HG03139 (cell line): ENCODE measurements at regions not wholly inside any gene's neighbourhood (a gene's known extent, or its start where the extent isn't known, plus 50 kb on each side); places are given as distances from the start of the nearest gene placed in this dataset.

Source experiments
- ATAC-seq: cut with Tn5 transposase; IDR thresholded peaks from one replicate; pipeline ENCODE4 v1.9.1; 2021; ENCODE audit not compliant: unreplicated experiment

DNA sequence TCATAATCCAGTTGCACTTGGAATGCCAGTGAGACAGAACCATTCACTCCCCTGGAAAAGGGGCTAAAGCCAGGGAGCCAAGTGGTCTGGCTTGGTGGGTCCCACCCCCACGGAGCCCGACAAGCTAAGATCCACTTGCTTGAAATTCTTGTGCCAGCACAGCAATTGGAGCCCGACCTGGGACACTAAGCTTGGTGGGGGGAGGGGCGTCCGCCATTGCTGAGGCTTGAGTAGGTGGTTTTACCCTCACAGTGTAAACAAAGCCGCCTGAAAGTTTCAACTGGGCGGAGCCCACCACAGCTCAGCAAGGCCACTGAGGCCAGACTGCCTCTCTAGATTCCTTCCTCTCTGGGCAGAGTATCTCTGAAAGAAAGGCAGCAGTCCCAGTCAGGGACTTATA is 200.7 kb upstream of the NPSR1 start:
- no peak for ATAC-seq

DNA sequence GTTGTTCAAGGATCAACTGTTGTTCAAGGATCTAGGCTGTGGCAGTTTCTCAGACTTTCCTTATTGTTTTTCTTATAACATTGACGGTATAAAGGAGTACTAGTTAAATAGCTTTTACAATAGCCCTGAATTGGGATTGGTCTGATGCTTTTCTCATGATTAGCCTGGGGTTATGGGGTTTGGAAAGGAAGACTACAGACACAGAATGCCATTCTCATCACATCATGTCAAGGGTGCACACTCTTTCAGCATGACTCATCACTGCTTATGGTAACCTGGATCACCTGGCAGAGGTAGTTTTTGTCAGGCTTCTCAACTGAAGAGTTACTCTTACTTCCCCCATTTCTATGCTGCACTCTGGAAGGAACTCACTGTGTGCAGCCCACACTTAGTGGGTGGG is 194.2 kb upstream of the NPSR1 start:
- ATAC-seq, result no peak

DNA sequence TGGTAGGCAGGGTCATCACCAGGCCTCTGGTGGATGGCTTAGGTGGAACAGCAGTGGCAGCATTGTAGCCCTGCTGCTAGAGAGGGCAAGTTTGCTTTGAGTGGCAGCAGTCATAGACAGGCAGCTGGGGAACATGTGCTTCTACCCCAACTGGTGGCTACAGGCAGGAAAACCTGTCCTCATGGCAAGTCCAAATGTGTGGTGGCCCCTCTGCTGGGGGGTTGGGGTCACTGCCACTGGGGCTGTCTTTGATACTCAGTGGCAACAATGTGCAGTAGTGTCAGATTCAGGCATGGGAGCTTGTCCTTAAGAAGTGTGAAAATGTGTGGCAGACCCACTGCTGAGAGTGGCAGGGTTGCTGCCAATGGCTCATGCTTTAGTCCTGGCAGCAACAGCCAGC is 186.2 kb upstream of the NPSR1 start:
- no peak for ATAC-seq

- ATAC-seq, result no peak
These were observed 171.6 kb upstream of the NPSR1 start for GRCh38 chr7:34486371-34486770.

DNA sequence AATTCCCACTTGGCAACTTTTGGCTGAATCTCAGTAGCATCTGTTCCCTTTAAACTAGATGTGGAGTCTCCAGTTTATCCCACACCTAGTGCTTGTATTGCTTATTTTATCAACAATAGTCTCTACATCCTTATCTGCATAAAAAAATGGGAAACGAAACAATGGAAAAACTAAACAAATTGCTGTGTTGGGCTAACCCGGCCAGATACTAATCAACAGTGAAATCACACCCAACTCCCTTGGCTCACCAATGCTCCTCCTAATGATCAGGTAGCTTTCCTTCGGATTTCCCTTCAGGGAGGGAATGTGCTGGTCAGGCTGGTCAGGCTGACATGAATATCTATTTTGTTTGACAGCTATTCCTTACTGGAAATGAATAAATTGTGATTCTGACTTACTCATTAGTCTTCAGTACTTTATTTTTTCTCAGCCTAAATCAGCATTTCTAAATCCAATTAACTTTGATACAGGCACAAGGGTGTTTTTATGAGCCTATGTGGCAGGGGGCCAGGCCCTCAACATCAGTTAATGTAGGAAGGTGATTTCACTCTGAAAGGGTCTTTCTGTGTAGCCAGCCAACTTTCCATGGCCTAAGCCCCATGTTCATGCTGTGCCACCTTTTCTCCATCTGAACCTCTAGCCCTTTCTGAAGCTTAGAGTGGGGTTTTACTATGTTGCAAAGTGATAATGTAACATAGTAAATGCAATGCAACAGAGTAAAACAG is 170.5 kb upstream of the NPSR1 start:
- ATAC-seq, result no peak

GRCh38 chr7:34488766-34489165 is 169.3 kb upstream of the NPSR1 start:
- ATAC-seq, result no peak

DNA sequence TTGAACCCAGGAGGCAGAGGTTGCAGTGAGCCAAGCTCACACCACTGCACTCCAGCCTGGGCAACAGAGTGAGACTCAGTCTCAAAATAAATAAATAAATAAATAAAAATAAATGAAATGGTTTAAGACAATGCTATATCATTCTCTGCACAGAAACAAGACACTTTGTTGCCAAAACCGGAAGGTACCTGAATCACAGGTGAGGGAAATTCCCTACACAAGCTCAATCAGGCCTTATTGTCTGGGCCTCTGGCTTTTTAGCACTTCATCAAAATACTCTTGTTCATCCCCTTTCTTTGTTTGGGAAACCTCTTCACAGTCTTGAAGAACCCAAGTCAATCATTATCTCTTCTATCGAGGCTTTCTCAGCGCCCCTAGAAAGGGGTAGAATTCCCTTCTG is 166.1 kb upstream of the NPSR1 start:
- no peak for ATAC-seq

DNA sequence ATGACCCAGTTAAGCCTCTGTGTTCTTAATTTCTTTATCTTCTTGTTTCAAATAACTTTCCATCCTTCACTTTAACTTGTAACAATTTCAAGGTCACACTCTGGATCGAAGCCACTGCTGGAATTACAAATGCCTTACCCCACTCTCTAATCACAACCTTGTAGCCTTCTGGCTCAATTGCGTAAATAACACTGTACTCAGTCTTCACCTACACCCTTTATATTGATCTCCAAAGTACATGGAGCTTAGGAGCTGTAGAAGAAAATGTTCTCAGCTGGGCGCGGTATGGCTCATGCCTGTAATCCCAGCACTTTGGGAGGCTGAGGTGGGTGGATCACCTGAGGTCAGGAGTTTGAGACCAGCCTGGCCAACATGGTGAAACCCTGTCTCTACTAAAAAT is 164.3 kb upstream of the NPSR1 start:
- ATAC-seq, result no peak

DNA sequence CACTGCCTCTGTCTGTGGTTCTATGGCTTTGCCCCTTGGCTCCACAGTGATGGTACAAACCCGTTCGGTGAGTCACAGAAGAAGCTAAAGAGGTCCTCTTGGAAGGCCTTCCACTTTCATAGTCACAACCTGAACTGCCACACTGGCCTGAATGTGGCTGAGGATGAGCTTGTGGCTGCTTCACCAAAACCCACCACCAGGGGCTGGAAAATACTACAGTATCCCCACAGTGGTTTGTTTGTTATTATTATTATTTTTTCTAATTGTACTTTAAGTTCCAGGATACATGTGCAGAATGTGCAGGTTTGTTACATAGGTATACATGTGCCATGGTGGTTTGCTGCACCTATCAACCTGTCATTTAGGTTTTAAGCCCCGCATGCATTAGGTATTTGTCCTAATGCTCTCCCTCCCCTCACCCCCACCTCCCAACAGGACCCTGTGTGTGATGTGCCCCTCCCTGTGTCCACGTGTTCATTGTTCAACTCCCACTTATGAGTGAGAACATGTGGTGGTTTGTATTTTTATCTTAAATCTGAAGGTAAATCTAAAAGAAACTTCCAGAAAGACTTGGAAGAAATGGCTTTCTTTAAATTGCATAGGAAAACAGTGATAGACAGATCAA is 160.8 kb upstream of the NPSR1 start:
- no peak for ATAC-seq

DNA sequence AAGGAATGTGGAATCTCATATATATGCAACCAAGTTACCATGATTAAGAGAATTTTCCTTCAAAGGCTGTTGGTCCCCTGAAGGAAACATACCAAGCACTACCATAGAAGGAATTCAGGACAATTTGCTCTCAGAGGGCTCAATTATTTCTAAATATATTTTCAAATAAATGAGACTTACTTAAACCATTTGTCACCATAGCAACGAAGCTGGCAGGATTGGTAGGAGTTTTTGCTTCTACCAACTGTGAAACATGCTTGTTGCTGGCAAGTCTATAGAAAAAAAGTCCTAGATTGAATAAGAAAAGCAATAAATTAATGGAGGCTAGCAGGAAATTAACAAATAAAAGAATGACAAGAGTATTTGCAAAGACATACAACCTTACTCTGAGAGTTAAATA is 156.9 kb upstream of the NPSR1 start:
- ATAC-seq, result no peak

GRCh38 chr7:34507191-34507590 is 150.8 kb upstream of the NPSR1 start:
- no peak for ATAC-seq

GRCh38 chr7:34523226-34523918 is 134.6 kb upstream of the NPSR1 start:
- no peak for ATAC-seq

- ATAC-seq, result no peak
These were observed 127.8 kb upstream of the NPSR1 start for GRCh38 chr7:34530259-34530658.

DNA sequence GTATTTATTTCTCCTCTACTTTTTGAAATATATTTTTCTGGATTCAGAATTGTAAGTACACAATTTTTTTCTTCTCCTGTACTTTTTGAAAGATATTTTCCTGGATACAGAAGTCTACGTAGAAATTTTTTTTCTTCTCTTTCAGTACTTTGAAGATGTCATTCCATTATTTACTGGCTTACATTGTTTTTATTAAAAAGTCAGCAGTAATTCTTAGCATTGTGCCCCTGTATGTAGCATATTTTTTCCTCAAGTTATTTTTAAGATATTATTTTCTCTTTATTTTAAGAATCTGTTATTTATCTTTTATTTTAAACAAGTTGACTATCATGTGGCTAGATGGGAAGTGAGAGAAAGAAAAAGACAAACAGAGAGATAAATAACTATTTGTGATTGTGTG is 119.0 kb upstream of the NPSR1 start:
- no peak for ATAC-seq

DNA sequence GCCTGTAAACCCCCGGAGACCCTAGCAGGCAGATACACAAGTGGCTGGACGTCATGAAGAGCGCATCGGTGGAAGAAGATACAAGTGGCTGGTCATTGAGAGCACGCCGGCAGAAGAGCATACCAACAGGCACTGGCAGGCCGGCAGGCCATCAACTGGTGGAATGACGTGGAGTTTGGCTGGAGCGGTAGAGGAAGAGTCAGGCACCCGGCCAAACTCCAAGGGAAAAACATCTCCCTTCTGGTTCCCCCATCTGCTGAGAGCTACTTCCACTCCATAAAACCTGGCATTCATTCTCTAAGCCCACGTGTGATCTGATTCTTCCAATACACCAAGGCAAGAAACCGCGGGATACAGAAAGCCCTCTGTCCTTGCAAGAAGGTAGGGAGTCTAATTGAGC is 113.4 kb upstream of the NPSR1 start:
- no peak for ATAC-seq

DNA sequence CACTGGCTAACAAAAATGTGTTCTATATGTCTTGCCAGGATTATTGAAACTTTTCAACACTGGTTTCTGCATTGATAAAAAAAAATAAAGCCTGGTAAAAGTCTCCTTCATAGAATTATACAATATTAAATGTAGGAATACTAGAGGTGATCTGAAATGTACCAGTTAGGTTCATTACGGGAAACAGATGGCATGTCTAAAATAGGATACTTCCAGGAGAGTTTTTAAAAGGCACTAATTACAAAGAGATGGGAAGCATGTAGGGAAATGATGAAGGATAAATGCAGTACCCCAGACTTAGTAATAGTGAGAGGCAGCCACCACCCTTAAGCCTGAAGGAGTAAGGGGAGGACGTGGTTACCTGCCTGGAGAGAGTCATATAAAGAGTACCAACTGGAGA is 107.0 kb upstream of the NPSR1 start:
- no peak for ATAC-seq

DNA sequence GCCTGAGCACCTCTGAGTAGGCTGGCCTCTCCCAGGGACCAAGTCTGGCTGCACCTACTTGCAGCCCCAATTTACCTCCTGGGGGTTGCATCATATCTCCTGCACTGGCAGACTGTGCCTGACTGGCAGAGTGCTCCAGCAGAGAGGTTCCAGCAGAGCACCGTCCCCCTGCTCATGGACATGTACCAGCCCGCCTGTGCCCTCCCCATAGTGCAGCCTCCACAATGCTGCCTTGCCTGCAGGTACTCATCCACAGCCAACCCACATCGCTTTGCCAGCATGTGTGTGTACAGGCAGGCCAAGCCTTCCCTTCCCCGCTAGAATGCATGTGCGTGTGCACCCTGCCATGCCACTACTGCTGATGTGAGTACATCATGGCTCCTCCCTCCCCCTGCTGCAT is 105.5 kb upstream of the NPSR1 start:
- no peak for ATAC-seq

GRCh38 chr7:34558022-34558421 is 100.0 kb upstream of the NPSR1 start:
- no peak for ATAC-seq

DNA sequence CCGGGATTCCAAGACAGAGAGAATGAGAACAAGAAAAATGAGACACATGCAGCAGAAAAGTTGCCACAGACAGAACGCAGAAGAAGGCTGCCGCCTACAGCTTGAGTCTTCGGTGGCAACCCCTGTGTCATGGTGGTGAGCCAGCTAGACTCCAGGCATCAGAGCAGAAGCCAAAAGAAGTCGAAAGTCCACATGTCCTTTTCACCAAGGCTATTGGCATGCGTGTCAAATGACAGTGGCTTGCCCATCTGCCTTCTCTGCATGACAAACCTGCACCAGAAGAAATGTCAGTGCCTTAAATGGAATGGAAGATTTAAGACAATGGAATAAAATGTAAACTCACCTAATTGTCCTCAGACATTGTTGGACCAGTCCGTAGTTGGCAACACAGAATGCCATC is 93.9 kb upstream of the NPSR1 start:
- no peak for ATAC-seq

GRCh38 chr7:34567906-34568305 is 90.1 kb upstream of the NPSR1 start:
- no peak for ATAC-seq

GRCh38 chr7:34569975-34570699 is 87.9 kb upstream of the NPSR1 start:
- no peak for ATAC-seq

GRCh38 chr7:34575006-34575405 is 83.0 kb upstream of the NPSR1 start:
- no peak for ATAC-seq
